ENCODE measurements at regions not wholly inside any gene's neighbourhood (a gene's known extent, or its start where the extent isn't known, plus 50 kb on each side); places are given as distances from the start of the nearest gene placed in this dataset.

DNA sequence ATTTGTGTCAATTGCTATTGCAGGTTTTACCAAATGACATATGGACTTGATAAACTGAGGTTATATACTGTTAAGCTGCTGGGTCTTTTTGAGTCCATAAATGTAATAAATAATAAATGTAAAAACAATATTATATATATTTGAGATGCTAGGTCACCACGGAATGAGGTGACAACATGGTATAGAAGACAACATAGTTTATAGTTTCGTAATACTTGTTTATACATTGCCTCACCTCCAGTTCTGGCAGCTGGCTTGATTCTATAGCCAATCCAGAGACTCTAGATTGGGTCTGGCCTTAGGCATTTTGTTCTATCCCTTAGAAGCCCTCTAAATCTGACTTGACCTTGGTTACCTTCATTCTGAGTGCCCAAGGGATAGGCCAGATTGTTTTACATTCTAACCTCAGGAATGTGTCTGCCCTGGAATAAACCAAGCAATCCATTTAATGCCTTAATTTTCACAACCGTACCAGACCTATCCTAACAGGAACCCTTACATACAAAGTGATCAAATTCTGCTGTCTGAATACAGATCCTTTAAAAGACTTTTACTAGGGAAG lies 61.5 kb upstream of the STXBP5 start:
- DNase-seq = no peak

DNA sequence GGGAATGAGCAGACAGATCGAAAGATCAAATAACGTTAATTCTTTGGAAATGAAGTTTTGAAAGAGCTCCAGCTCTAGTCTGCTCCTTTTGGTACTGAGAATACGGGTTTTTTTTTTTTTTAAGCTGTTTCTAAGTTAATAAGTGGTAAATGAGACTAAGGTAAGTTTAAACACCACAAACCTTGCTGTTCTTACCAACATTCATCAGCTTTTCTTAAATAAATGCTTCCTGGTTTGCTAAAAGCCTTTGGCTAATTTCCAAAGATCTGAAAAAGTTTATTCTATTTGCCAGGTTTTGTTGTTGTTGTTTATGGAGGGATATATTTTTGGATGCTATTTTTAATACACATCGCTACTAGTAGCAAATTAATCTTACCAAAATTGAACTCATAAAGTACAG lies 55.1 kb upstream of the STXBP5 start:
- DNase-seq = no peak

DNA sequence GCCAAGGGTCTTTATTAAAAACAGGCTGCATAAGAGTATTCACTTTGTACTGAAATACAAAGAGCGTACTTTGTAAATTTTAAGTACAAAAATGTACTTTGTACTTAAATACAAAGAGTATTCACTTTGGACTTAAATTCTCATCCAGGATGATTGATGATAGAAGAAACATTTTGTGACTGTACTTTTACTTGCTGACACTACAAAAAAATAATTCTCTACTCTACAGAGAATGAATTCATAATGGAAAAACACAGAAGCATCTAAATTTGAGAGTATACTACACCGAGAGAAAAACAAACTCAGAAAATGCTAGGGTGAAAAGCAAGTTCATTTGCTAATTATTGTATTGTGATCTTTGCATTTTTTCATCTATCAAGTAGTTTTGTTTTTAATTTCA lies 54.4 kb upstream of the STXBP5 start:
- no peak for DNase-seq

DNA sequence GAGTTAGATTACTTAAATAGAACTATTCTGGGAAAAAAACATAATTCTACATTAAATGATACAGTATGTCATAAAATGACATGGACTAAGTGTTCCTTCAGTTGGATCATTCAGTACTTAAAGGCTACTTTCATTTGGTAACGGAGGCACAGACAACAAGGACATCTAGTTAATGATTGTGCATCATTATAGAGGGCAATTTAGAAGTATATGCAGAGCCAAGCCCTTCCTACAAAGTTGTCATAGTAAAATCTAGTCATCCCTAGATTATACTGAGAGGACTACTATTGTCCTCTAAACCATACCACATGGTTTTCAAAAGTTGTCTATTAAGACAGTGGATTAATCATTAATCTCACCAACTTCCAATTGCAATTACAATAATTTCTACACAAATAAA lies 53.9 kb upstream of the STXBP5 start:
- no peak for DNase-seq

Measured in NCI-H524 treated with DMSO at 0.1 percent for 48 hours (cell line).